ENCODE measurements at regions not wholly inside any gene's neighbourhood (a gene's known extent, or its start where the extent isn't known, plus 50 kb on each side); places are given as distances from the start of the nearest gene placed in this dataset.
"Not testable (repeated sequence)": the region's sequence is repeated elsewhere in the genome, so short reads cannot be mapped to it uniquely, and the experiment has no call there.

DNA sequence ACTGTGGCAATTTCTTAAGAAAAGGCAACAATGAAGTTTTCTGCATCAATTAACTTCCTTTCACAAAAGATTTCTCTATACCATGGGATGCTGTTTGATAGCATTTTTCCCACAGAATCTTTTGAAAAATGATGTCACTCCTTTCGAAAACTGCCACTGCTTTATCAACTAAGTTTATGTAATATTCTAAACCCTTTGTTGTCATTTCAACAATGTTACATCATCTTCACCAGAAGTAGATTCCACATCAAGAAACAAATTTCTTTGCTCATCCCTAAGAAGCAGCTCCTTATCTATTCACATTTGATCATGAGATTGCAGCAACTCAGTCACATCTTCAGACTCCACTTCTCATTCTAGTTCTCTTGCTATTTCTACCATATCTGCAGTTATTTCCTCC lies 116.1 kb upstream of the KCND3 start:
- no peak for DNase-seq

GRCh38 chr1:112110031-112110430 lies 120.6 kb upstream of the KCND3 start:
- DNase-seq = no peak

- DNase-seq = no peak
Observed at GRCh38 chr1:112111734-112112133, 122.3 kb upstream of the KCND3 start.

DNA sequence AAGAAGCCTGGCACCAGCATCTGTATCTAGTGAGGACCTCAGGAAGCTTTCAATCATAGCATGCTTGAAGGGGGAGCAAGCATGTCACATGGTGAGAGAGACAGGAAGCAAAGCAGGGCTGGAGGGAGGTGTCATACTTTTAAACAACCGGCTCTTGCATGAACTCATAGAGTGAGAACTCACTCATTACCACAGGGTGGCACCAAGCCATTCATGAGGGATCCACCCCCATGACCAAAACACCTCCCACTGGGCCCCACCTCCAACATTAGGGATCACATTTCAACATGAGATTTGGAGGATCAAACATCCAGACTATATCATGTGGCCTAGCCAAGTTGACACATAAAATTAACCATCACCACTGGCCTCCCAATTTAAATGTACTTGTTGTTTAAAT lies 125.1 kb upstream of the KCND3 start:
- DNase-seq = no peak

GRCh38 chr1:112126598-112126997 lies 137.1 kb upstream of the KCND3 start:
- DNase-seq = no peak

DNA sequence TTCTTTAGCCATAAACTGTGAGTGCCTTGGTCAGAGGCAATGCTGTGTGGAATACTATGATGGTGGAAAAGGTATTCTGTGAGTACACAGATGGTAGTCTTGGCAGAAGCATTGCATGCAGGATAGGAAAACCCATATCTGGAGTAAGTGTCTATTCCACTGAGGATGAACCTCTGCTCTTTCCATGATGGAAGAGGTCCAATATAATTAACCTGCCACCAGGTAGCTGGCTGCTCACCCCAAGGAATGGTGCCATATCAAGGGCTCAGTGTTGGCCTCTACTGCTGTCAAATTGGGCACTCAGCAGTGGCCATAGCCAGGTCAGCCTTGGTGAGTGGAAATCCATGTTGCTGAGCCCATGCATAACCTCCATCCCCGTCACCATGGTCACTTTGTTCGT lies 138.1 kb upstream of the KCND3 start:
- not testable (repeated sequence) for DNase-seq

DNA sequence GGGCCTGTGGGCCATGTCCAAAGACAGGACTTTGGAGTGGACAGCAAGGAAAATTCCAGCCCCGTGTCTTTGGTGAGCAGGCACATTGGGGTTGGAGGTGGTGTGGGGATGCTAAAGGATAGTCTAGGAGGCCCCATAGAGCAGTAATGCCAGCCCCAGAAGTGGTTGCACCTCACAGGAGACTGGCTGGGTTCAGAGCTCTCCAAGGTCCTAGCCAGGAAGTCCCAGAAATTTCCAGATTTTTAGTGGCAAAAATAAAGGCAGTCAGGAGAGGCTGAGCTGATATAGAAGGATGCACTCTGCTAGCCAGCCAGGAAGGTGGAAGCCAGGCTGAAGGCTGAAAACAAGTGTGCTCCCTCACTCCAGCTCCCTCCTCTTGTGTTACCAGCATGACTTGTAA lies 144.0 kb upstream of the KCND3 start:
- no peak for DNase-seq

GRCh38 chr1:112140743-112141142 lies 151.3 kb upstream of the KCND3 start:
- DNase-seq = no peak

DNA sequence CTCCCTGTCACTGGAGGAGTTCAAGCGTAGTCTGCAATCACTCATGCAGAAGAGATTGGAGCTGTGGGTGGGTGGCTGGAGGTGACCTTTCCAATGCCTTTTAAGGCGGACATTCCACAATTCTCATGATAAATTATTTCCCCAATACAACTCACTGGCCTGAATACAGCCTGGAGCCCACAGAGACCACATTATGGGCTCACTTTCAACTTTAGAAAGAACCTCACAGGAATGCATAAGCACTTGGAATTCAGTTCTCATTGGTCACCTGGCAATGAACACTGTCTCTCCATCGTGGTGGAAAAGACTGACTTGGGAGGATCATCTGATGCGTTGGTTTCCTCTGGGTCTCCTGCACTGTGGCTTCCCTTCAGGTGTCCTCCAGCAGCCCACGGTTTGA lies 151.8 kb upstream of the KCND3 start:
- no peak for DNase-seq

DNA sequence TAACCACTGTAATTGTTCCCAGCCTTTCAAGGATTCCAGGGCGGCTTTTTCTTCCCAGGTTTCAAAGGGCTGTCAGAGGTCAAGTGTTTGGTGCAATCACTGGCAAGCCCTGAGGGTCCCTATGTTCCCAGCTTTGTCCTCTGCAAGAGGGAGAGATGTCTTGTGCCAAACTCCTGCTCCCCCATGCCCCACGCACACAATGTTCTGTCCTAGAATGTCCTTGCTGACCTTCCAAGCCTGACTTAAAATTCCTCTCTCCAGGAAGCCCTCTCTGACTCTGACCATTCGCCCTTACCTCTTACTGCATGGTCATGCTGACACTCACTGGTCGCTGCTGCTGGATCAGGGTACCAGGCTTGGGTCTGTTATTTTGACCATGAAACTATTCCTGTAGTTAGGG lies 152.5 kb upstream of the KCND3 start:
- DNase-seq = no peak

GRCh38 chr1:112143871-112144441 lies 154.5 kb upstream of the KCND3 start:
- DNase-seq = no peak

- DNase-seq = no peak
Observed at GRCh38 chr1:112144733-112145426, 155.4 kb upstream of the KCND3 start.

GRCh38 chr1:112146201-112146715 lies 156.8 kb upstream of the KCND3 start:
- DNase-seq = no peak

DNA sequence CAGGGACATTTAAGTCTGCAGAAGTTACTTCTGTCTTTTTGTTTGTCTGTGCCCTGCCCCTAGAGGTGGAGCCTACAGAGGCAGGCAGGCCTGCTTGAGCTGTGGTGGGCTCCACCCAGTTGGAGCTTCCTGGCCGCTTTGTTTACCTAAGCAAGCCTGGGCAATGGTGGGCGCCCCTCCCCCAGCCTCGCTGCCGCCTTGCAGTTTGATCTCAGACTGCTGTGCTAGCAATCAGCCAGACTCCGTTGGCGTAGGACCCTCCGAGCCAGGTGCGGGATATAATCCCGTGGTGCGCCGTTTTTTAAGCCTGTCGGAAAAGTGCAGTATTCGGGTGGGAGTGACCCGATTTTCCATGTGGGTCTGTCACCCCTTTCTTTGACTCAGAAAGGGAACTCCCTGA lies 170.7 kb upstream of the KCND3 start:
- not testable (repeated sequence) for DNase-seq

GRCh38 chr1:112165375-112165774 lies 175.9 kb upstream of the KCND3 start:
- no peak for DNase-seq

DNA sequence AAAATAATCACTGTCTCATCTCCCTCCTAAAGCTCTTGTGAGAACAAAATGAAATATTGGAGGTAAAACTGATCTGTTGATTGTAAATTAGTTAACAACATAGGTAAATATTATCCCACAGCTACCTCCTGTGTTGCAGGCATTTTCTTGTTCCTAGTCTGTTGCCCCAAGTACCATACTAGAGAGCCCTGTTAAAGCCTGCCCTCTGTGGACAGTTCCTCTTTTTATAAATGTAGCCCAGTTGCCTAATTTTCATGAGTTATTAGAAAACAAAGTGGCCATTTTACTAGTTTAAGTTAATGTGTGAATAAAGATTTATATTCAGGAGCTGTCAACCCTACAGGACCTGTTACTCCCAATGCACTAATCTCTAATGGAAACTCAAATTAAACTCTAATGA lies 180.0 kb upstream of the KCND3 start:
- DNase-seq = no peak

- DNase-seq = no peak
Observed at GRCh38 chr1:112172294-112172882, 182.9 kb upstream of the KCND3 start.

DNA sequence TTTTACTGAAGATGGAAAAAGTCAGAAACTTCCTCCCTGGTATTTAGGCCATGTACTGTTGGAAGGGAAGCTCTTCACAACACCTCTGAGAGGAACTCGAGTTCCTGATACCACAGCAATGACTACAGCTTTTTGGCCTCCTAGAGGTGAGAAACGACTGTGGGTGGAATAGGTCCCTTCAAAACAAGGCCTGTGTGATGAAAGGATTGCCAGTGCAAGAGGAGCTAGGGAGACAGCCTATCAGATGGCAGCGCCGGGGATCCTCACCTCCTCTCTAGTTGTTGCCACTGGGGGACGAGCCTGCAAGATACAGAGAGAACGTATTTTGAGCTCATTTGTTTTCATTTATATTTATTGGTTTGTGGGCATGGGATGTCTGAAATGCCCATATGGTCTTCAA lies 187.8 kb upstream of the KCND3 start:
- DNase-seq = no peak

DNA sequence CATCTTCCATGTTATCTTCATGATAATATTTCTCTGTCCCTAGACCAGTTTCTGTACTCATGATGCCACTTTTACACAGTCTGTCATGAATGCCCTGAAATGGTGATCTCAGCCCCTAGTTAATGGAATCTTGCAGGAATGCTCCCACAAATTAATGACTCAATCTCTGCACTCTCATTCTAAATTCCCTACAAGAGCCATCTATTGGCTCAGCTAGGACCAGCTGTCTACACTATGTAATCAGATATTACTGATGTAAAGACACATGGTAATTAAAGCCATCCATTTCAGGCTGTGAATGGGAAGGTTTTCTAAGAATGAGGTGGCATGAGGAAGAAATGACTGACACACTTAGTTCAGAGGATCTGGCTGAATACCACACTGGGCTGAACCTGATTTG lies 199.1 kb upstream of the KCND3 start:
- no peak for DNase-seq

GRCh38 chr1:112196008-112196588 lies 199.9 kb upstream of the CTTNBP2NL start:
- no peak for DNase-seq

DNA sequence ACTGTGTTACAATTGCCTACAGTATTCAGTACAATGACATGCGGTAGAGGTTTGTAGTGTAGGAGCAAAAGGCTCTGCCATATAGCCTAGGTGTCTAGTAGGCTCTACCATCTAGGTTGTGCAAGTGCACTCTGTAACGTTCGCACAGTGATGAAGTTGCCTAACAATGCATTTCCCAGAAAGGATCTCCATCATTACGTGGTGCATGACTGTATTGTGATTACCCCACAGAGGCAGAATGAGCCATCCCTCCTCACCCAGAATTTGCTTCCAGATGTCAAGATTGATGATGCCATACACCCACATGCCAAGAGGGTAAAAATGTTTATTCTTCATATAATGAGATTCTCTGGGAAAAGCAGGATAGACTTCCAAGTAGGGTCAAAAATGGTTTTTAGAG lies 199.3 kb upstream of the CTTNBP2NL start:
- DNase-seq = no peak

- no peak for DNase-seq
Observed at GRCh38 chr1:112209493-112209892, 186.5 kb upstream of the CTTNBP2NL start.

DNA sequence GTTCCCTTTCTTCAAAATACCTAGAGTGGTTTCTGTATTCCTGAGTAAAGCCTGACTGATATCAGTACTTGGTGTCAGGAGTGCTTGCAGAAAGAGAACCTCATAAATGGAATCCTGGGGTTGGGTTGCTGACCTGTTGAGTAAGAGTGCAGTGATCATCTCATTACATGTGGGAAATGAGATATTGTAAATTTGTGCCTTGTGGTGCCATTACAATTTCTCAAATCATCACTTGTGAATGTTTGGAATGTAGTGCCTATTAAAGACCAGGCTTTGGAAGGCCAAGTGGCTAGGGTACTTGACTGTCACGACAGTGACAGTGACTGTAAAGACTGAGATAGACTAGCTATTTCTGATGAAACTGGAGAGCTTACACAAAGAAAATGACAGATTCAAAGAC lies 176.7 kb upstream of the CTTNBP2NL start:
- no peak for DNase-seq

DNA sequence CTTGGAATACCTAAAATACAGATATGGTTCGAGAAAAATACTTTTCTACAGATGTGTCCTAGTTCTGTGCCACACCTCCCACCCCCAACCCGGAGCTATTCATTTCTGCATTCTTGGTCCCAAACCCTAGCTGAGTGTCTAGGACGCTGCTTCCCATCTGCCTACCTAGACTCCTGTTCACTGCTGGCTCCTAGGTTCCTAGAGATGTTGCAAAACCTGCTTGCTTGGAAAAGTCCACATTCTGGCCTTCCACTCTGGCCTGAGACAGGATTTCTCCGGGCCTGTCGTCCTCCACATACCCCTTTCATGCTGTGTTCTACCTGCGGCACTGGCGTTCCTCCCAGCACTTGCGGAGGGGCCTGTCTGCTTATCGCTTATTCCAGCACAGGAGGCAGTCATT lies 165.8 kb upstream of the CTTNBP2NL start:
- DNase-seq = no peak
